ENCODE measurements at regions not wholly inside any gene's neighbourhood (a gene's known extent, or its start where the extent isn't known, plus 50 kb on each side); places are given as distances from the start of the nearest gene placed in this dataset.
"Not testable (repeated sequence)": the region's sequence is repeated elsewhere in the genome, so short reads cannot be mapped to it uniquely, and the experiment has no call there.

GRCh38 chr14:105939810-105940508, 413.6 kb downstream of the TMEM121 start:
- ATAC-seq (no peak), DNase-seq (no peak)

GRCh38 chr14:105940534-105941225, 414.3 kb downstream of the TMEM121 start:
- Histone ChIP-seq H3K4me3 (no peak overlapping the region), H3K9me3 (peaks cover 13% of the 10 kb centered on the region), H3K4me1 (ENCODE audit: low read depth) (peaks cover 2% of the 10 kb centered on the region), H3K36me3 (ENCODE audit: low read depth) (no peaks in the 10 kb centered on the region)
- no peak for ATAC-seq
- intact Hi-C loops (cut with DNase I, micrococcal nuclease): loop anchor here in 1 of 2 donors (10.0 kb wide), 1 partner anchor 256 kb away; no protein-coding TSS in a partner anchor
- no peak for TF ChIP-seq CTCF (IDR thresholded peaks at IDR 0.05)
- DNase-seq: no peak

More at GRCh38 chr14:105939810-105940508, 413.6 kb downstream of the TMEM121 start:
- intact Hi-C loops (cut with DNase I, micrococcal nuclease): loop anchor here in 1 of 2 donors (10.0 kb wide), 1 partner anchor 255 kb away; no protein-coding TSS in a partner anchor
- Histone ChIP-seq H3K4me3 (no peak overlapping the region), H3K36me3 (ENCODE audit: low read depth) (no peaks in the 10 kb centered on the region), H3K4me1 (ENCODE audit: low read depth) (no peaks in the 10 kb centered on the region), H3K9me3 (peaks cover 17% of the 10 kb centered on the region)
- TF ChIP-seq CTCF (IDR thresholded peaks at IDR 0.05): no peak

GRCh38 chr14:105941226-105942166, 415.1 kb downstream of the TMEM121 start:
- no peaks in the 10 kb centered on the region for H3K36me3 ChIP-seq (ENCODE audit: low read depth)
- ATAC-seq (no peak), DNase-seq (no peak)
- H3K4me1 ChIP-seq (ENCODE audit: low read depth): peaks cover 2% of the 10 kb centered on the region
- intact Hi-C loops (cut with DNase I, micrococcal nuclease): loop anchor here in 1 of 2 donors (10.0 kb wide), 1 partner anchor 257 kb away; no protein-coding TSS in a partner anchor
- H3K4me3 ChIP-seq: no peak overlapping the region
- H3K9me3 ChIP-seq: peaks cover 13% of the 10 kb centered on the region
- TF ChIP-seq CTCF (IDR thresholded peaks at IDR 0.05): no peak

GRCh38 chr14:105942725-105943124, 416.3 kb downstream of the TMEM121 start:
- peaks cover 13% of the 10 kb centered on the region for H3K9me3 ChIP-seq
- not testable (repeated sequence) for ATAC-seq; DNase-seq; H3K4me1 ChIP-seq (ENCODE audit: low read depth); H3K4me3 ChIP-seq; H3K36me3 ChIP-seq (ENCODE audit: low read depth)
- intact Hi-C loops (cut with DNase I, micrococcal nuclease): loop anchor here in 1 of 2 donors (10.0 kb wide), 1 partner anchor 258 kb away; no protein-coding TSS in a partner anchor

- TF ChIP-seq CTCF (IDR thresholded peaks at IDR 0.05): no peak
- intact Hi-C loops (cut with DNase I, micrococcal nuclease): loop anchor here in 1 of 2 donors (10.0 kb wide), 1 partner anchor 259 kb away; no protein-coding TSS in a partner anchor
- no peak for DNase-seq
- Histone ChIP-seq H3K9me3 (peaks cover 3% of the 10 kb centered on the region), H3K4me1 (ENCODE audit: low read depth) (peaks cover 2% of the 10 kb centered on the region), H3K4me3 (no peak overlapping the region), H3K36me3 (ENCODE audit: low read depth) (no peaks in the 10 kb centered on the region)
- peak; percentile 32 for ATAC-seq
Measured at GRCh38 chr14:105943973-105944602, 417.7 kb downstream of the TMEM121 start.

All from mucosa of descending colon (tissue), 3 donors.